ENCODE measurements at regions not wholly inside any gene's neighbourhood (a gene's known extent, or its start where the extent isn't known, plus 50 kb on each side); places are given as distances from the start of the nearest gene placed in this dataset.

GRCh38 chr6:55694759-55695158, 115.8 kb upstream of the HMGCLL1 start:
- TF ChIP-seq, protein P1, sequence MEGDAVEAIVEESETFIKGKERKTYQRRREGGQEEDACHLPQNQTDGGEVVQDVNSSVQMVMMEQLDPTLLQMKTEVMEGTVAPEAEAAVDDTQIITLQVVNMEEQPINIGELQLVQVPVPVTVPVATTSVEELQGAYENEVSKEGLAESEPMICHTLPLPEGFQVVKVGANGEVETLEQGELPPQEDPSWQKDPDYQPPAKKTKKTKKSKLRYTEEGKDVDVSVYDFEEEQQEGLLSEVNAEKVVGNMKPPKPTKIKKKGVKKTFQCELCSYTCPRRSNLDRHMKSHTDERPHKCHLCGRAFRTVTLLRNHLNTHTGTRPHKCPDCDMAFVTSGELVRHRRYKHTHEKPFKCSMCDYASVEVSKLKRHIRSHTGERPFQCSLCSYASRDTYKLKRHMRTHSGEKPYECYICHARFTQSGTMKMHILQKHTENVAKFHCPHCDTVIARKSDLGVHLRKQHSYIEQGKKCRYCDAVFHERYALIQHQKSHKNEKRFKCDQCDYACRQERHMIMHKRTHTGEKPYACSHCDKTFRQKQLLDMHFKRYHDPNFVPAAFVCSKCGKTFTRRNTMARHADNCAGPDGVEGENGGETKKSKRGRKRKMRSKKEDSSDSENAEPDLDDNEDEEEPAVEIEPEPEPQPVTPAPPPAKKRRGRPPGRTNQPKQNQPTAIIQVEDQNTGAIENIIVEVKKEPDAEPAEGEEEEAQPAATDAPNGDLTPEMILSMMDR (IDR thresholded peaks at IDR 0.05 in 2 of 3, conservative IDR thresholded peaks at IDR 0.05 in 1 of 3; ENCODE audit: control insufficient read depth in 2 of 3, extremely low read depth in 1 of 3, insufficient read depth in 1 of 3, low read depth in 3 of 3, low read length in 3 of 3): no peak
- TF ChIP-seq MXI1 (IDR thresholded peaks at IDR 0.05; ENCODE audit: low read depth, low read length) (no peak), IKZF1 (conservative IDR thresholded peaks at IDR 0.05) (no peak), POU2F2 (IDR thresholded peaks at IDR 0.05; ENCODE audit: borderline replicate concordance, low read depth, low read length) (no peak), POLR2A (IDR thresholded peaks at IDR 0.05; ENCODE audit: low read depth, low read length) (no peak), BHLHE40 (IDR thresholded peaks at IDR 0.05; ENCODE audit: borderline replicate concordance in 1 of 2, low read depth in 2 of 2, low read length in 1 of 2) (no peak), CBX5 (IDR thresholded peaks at IDR 0.05; ENCODE audit: low read depth) (no peak), CREM (IDR thresholded peaks at IDR 0.05; ENCODE audit: low read depth) (no peak)

All from GM12878 (cell line).